Cerebellar nuclear complex (tissue), 1 donor: ENCODE measurements at regions not wholly inside any gene's neighbourhood (a gene's known extent, or its start where the extent isn't known, plus 50 kb on each side); places are given as distances from the start of the nearest gene placed in this dataset.

Source experiments
- DNase-seq, 2 experiments: peaks; one replicate each; lab custom pipeline; 2025; lab: John Stamatoyannopoulos, UW

DNA sequence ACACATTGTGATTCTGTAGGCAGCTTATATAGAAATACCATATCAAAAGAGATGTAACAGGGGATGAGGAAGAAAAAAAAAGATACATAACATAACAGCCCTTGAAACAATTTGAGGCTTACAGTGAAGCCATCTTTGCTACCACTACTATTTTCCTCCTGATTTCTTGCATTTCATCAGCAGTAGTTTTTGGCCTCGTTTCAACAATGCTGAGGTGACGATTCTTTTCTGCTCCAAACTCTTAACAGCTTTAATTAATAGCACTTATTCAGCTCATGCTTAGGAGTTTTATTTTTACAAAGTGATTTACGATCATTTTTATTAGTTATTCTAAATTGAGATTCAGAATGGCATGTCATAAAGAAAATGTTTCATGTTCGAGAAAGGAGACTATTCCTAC, 163.2 kb downstream of the DCK start:
- DNase-seq = no peak

DNA sequence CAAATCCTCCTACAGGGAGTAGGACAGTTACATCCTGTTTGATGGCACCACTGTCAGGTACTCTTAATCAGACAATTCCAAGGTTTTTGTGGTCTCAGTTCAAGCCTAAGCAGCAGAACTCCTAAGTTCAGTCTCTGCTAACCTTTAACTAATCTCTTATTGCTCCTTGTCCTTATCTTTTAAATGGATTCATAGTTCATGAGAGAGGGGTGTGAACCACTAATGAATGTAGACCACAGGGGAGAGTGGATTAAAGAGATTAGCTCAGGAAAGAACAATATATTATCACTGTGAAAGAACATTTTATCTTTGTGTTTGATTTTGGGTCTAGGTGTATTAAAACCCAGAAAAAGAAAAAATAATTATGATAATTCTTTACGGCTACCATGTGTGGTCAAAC, 168.9 kb downstream of the DCK start:
- no peak for DNase-seq

DNA sequence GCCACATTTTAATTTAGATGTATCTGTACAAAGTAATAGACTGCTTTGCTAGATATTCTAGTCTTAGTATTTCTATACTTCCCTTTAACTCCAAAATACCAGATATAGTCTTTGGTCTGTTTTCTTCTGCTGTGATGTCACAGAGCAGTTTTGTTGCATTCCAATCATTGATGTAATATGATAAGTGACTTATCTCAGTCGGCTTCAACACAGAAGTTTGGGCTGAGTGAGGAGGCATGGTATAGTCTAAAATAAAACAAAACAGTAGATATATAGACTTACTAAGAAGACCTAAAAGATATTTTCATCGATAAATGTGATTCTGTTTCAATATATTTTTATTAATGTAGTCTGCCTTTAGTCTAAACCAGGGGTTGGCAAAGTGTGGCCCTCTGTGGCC, 169.9 kb downstream of the DCK start:
- DNase-seq = no peak

DNA sequence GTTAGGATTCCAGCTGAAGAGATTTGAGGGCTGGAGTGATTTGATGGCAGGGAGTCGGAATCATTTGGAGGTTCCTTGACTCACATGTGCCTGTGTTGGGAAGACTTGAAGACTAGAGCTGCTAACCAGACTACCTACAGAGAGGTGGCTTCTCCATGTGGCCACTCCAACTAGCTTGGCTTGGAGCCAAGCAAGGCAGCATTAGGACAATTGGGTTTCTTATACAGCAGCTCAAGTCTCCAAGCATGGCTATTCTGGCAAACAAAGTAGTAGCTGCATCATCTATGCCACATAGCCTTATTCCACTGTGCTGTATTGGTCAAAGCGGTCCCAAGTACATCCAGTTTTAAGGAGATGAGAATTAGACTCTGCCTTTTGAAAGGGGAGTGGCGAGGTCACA, 171.7 kb upstream of the SLC4A4 start:
- DNase-seq = no peak

DNA sequence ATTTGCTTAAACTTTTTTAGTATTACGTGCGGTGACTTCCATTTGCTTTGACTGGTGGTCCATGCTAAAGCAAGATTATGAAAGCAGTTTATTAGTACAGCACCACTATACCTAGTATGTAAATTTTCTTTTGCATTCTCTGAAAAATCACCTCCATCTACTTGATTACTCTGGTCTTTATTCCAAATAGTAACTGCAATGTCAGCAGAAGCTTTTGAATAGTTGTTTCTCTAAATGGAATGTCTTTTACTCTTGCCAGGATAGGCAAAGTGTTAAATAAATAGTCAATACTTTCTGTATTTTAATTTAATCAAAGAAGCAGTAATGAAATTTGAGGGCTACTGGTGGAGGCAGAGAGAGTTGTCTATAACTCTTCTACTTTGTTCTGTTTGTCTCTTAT, 167.2 kb upstream of the SLC4A4 start:
- DNase-seq = no peak

DNA sequence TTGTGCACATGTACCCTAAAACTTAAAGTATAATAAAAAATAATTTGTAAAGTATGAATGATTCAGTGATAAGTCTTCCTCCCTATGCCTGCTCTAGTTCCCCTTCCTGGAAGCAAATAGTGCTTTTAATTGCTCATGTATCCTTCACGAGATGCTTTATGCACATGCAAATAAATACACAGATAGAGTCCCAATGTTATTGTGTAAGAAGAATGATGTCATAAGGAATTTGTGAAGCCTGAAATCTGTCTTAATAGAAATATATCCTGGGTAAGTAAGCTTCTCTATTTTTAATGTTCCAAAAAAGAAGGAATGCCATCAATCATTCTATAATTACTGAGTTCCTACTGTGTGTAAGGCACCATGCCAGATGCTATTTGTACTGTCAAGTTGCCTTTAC, 157.5 kb upstream of the SLC4A4 start:
- no peak for DNase-seq

DNA sequence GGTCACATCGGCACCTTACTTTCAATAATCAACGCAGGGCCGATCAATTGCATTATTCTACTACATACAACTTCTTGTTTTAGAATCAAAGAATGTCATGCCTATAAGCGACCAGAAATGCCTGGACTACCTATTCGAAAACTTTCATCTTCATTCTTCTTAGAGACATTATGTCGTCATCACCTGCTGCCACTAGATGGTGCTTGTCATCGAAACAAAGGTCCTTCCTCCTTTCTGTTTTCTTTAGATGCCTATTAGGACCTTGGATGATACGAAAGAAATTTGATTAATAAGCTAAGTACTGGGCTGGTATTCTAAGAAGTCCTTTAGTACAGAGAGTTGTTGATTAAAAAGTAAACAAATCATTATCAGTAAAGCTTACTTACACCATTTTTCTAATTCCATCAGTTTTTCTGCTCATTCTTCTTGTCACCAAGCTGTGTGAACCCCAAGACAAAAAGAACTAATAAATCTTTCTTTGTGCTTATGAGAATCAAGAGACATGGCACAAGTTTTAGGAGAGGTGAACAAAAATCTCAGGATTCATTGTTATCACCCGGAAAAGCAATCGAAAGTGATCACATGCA, 154.5 kb upstream of the SLC4A4 start:
- peak; percentile 29 to 60 for DNase-seq

DNA sequence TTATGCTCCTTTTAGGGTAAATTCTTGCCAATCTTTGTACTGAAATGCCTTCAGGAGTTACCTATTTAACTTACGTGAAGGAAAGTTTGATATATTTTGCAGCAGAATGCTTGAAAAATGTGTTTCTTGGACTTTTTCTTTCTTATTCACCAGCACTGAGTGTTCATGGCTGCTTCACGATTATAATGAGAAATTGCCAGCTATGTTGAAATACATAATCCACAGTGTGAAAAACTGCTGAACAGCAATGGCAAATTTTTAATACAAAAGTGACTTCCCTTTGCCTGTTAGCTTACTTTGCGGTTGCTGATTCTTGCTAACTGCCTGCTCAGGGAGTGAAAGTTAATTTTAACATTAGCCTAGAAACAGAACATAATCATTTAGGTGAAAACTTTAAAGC, 153.8 kb upstream of the SLC4A4 start:
- no peak for DNase-seq

DNA sequence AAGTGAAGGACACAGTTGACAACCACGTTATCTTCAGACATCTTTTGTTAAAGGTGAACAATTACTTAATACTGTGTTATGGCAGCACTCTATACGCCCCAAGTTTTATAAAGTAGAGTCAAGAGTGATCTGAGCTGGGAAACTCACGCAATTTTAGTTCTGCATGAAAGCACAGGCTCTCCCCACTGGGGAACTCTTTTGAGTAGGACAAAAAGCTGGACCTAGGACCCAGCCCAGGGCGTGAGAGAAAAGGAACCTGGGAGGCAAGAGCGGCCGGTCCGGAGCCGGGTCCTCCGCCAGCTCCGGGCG, 152.6 kb upstream of the SLC4A4 start:
- DNase-seq = no peak

DNA sequence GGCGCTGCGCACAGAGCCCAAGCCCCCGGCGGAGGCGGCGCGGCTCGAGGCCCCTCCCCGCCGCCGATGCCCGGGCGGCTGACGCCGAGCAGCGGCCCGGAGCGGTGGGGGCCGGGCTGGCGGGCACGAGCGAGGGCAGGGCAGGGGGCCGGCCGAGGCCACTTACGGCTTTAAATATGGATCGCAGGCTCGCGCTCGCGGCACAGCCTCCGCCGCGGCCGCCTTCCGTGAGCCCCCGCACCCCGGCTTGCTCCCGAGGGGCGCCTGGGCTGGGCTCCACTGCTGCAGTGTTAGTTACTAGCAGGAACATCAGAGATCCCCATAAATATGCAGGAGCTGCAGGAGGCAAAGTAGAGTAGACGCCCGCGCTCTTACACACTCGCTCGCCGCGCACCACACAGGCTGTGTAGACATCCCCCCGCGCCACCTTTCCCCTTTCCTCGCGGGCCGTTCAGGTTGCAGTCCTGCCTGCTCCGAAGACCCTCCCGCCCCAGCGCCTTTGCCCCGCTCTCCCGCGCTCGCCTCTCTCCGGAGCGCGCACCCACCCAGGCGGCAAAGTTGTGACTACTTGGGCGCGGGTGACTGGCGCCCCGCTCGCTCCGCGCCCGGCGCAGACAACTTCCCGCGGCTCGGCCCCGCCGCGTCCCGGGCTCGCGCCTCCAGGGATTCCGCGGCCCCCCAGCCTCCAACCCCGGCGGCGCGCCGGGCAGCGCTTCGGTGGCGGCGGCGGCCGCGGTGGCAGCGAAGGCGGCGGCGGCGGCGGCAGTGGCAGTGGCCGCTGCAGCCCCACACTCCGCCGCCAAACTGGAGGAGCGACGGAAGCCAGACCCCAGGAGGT, 152.0 kb upstream of the SLC4A4 start:
- no peak for DNase-seq

DNA sequence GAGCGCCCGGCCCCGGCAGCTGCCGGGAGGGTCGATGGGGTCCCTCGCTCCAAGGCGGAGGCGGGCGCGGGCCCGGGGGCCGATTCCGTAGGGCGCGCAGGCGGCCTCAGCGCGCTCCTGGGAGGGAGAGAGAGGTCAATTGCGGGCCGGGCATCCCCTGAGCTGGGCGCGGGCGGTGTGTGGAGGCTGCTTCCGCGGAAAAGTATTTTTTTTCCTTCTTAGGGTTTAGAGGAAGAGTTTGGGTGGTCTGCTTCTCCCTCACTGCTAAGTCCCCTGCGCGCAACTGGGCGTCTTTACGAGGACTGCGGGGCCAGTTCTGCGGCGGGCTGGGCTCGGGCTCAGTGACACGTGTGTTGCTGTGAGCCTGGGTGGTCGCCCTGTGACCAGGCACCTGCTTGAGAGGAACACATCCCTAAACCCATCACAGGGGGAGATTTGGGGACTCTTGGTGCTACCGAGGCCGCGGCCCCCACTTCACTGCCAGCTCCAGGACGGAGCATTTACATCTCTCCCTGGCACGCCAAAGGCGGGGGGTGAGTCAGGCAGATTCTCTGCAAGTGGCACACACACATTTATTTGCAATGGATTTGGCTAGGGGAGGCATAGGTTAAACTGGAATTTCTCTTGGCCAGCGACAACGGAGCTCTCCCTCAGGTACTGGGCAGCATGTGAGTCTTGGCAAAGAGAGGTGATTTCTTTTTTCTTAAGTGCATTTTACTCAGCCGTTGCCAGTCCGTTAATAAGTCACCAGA, 151.2 kb upstream of the SLC4A4 start:
- DNase-seq = peak in 1 of 2 experiments; percentile 19

DNA sequence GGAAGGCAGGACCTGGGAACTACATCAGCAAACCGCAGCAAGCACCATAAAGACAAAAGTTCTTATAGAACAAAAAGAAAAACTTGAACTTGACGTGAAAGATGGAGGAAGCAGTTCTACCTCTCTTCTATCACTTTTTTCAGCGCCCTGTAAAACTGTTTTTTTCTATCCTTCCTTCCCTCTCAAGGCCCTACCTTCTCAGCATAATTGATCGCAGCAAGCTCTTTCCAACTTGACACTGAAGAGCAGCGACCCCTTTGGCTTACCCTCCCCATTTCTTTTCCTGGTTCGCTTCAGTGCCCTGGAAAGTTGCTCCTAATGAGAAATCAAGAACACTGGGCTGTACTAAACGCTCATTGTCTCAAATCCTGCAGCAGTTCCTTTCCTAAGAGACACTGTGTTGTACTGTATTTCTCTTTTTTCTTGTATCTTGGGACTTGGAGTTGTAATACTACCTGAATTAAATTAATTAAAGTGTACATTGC, 150.6 kb upstream of the SLC4A4 start:
- DNase-seq = no peak

DNA sequence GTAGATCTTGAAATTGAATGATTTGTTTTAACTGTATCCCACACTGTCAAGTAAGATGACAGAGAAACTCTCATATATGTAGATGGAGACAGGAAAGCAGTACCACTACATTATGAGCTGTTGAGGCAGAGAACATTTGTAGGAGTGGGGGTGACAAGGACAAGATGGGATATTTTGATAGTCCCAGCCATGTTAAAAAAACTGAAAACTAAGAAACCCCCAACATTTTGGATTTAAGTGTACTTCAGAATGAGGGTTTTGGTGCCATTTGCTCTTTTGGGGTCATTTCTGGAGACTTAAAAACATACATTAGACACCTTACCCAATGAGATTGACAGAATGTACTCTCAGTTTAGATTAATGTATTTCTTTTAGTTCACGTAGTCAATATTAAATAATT, 149.9 kb upstream of the SLC4A4 start:
- DNase-seq = no peak

DNA sequence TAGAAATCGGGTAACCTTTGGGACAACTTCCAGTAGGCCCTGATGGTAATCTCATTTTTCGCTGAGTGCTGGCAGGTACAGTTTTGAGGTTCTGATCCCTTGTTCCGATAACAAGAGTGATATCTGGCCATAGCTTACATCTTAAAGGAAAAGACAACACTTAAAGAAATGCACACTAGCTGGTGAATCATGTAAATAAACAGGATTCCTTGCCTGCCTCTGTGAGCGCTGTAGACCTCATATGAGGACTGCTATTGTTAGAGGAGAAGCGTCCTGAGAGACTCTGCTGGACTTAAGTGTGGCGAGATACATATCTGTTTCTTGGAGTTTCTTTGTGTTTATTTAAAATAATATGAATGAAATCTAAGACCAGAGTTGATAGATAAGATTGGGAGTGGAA, 149.3 kb upstream of the SLC4A4 start:
- no peak for DNase-seq

DNA sequence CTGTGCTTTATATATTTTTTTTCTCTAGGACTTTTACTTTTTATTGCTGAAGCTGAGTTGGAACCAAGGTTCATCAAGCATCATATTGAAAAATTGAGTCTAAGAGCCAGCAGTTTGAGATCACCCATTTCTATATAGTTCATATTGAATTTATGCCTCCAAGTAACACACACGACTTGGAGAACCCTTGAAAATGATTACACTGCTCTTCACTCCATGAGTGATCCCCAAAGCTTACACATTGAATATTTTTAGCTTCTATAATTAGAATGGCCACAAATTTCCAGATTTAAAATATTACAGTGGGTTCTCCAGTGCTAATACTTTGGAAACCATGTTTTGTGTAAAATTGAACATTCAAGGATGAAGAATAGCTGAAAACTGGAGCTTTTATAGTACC, 144.4 kb upstream of the SLC4A4 start:
- DNase-seq = no peak

DNA sequence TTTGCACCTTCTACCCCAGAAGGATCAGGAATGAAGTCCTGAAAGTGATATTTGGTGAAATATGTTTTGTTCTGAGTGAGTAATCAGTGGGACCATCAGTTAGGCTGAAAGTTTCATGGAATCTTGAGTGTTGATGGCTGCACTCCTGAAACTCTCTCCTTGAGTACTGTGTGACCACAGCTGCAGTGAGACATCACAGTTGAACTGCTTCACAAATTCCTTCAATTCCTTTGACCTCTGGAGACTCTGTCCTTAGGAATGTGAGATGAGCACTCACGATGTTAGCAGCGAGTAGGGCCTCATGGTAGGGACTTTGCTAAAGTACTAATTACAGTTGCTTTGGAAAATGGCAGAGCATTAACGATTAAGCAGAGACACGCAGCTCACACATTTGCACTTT, 142.9 kb upstream of the SLC4A4 start:
- no peak for DNase-seq

DNA sequence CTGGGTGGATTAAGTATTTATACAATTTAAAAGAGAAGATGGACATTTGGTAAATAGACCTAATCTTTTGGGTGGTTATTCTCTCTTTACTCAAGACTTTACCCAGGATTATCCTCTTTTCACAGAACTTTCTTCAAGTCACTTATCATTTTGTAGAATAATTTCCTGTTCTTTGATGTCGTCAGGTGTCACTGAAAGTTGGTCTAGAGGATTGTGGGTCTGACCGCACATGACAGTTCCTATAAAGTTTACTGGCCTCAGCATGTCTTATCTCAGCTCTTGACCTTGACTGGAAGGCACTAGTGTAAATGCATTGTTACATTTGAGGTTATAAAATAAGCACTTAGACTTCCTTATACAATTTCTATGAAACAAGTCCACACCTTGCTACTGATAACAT, 139.9 kb upstream of the SLC4A4 start:
- DNase-seq = no peak

DNA sequence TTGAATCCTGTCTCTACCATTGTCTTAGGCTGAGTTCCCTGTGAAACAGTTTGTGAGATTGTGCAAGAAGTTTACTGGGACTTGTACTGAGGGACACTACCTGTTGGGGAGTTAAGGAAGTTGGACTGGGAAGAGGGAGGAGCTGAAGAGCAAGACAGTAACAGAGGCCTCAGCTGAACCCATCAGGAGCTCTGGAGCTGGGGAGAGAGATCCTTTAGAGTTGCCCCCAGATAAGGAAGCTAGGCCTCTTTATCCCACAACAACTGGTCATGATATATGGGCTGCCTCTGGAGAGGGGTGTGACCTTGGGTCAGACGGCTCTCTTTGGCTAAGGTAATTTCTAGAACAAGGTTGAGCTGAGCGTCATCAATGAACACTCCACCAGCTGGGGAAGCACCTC, 137.8 kb upstream of the SLC4A4 start:
- no peak for DNase-seq

DNA sequence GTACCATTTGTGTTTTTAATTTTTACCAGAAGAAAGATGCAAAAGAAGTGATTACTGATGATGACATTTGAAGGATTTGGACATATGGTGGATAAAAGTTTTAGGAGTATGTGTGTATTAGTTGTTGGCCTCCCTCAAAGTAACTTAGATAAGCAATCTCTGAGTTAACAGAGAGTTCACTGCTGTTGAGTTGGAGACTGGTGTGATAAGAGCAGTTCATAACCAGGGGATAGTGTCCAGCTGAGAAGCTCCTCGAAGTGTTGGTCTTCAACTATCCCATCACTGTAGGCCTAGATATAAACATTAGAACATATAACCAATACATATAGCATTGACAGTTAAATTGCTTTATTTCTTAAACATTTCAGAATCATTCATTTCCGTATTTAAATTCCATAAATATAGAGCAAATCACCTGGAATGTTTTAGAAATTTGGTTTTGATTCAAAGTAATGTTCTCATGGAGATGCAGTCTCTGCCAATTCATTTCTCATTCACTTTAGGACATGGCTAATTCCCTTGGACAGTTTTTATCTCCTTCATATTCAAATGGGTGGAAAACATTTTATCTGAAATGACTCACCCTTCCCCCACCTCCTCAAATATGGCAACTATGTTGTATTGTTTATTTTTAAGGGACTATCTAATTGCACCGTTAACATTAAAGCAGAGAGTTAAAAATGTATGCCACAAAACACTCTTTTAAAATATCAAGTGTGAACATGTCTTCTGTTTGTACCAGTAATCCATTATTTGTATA, 136.8 kb upstream of the SLC4A4 start:
- DNase-seq = no peak

DNA sequence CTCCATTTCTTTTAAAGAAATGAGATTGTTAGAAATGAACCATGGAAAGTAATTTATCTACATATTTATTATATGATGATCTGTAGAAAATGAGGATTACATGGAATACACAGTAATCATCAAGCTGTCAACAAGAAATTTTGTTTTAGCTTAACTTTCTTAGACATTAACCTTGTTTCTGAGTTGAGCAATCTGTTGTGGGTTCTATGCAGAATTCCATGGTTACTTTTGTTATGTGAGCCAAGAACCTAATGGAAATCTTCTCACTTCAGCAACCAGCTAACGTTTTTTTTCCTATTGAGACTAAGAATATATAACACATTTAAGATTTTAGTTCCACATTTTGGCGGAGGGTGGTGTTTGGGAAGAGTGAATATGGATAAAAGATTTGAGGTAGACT, 136.1 kb upstream of the SLC4A4 start:
- DNase-seq = no peak

DNA sequence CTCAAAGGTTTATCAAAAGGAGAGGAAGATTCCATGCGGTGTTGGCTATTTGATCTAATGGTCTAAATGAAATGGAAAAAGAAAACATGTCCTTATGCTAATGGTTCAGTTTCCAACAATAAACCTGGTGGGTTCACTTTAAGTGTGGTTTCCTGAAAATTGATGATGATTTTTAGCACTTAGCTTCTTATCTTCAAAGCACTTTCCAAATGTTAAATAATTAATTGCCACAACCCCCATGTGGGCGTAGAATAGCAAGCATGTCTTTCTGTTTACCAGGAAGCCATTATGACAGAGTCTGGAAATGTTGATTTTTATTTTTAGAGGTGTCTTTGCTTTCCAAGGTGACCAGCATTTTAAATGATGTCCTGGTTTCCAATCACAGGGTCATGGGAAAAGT, 134.8 kb upstream of the SLC4A4 start:
- DNase-seq = no peak

DNA sequence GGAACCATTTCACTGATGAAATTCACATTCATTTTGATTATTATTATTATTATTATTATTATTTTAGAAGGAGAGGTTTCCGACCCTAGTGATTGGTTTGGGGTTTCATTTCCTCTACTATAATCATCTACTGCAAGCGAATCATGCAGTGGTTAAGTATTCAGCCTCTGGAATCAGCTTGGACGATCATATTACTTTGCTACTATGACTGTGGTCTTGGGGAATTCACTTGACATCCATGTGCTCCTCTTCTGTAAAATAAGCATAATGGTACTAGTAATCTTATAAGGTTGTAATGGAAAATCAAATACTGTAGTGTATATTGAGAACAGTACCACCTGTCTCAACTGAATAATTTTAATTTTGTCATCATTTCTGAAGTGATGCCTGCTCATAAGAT, 132.1 kb upstream of the SLC4A4 start:
- DNase-seq = no peak

DNA sequence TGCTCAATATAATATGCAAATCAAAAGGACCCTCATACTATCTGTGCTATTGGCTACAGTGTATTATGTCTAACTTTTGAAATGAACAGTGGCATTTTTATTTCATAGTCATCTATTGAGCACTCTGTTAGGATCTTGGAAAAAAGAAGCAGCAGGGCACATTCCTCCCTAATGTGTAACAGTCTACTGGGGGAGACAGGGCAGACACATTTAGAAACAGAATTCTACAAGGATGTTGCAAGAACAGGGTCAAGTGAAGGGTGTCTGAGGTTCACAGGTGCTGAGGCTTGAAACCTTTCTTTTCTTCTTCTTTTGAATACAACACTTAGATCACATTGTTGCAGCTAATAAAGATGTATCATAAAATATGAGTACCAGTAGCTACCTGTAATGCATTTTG, 129.7 kb upstream of the SLC4A4 start:
- DNase-seq = no peak
